GM18520 (cell line): ENCODE measurements at regions not wholly inside any gene's neighbourhood (a gene's known extent, or its start where the extent isn't known, plus 50 kb on each side); places are given as distances from the start of the nearest gene placed in this dataset.

Experiments used
- ATAC-seq: cut with Tn5 transposase; IDR thresholded peaks from one replicate; pipeline ENCODE4 v1.9.1; 2021; ENCODE audit not compliant: unreplicated experiment

- no peak for ATAC-seq
Observed at GRCh38 chr2:79453918-79454317, 58.9 kb upstream of the CTNNA2 start.

GRCh38 chr2:79452651-79453050, 60.2 kb upstream of the CTNNA2 start:
- no peak for ATAC-seq

DNA sequence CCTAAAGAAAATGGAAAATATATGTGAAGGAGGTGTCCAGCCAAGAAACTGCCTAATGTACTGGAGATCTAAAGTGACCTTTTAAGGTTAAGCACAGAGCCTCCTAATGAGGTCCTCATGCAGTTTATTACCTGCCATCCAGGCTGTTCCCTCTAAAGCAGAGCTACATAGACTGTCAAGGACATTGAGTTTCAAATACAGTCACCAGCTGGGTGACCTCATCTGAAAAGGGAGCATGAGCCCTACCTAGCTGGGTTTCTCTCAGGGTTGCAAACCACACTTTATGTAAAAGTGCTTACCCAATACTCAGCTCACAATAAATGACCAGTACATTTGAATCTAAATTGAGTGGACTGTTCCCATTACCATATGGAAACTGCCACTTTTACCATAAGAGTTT, 65.4 kb upstream of the CTNNA2 start:
- no peak for ATAC-seq

DNA sequence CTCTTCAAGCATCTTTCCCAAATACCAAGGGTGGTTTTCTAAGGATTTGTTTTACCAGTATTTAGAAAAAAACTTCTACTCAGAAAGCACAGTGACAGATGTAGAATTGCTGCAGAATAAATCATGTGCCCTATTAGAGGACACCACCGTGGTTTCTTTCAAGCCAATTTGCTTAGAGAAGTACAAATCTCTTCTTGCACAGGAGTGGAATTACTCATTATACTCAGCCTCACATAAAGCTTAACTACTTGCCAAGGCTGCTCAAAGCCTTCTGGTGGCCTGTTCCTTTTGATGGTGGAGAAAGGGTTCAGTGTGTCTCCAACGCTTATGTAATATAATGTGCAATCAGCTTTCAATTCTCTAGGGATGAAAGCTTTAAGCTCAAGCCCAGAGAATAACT, 66.5 kb upstream of the CTNNA2 start:
- ATAC-seq, result no peak

DNA sequence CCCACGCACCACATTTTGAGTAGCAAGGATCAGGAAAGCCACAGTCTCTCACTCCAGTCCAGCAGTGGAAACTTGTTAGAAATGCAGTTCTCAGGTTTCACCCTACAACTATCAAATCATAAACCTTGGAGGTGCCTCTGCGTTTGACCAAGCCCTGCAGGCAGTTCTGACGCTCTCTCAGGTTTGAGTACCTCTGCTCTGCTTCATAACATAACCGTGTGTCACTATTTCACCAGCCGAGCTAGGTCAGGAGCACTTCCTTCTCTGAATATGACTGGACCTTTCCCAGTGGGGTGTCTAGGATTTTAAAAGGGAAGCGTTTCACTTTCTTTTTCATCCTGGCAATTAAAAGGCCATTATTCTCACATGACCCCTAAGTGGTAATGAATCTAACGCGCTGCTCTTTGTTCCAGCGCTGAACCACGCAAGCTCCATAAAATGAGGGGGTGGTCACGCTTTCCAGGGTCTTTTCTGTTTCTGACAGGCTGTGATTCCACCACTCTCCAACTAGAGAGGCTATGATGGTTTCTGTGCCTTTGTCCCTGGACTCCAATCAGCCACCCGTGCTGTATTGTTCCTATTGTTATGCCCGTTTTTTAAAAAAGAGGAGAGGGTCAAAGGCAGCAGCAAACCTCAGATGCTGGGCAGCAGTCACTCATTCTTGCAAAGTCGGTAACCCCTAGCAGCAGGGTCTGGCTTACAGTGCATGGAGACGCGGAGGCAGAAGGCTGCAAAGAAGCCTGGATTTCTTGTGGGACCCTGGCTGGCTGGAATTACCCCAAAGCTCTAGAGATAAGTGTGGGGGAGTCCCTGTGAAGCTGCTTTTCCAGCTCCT, 75.2 kb upstream of the CTNNA2 start:
- ATAC-seq, result no peak

DNA sequence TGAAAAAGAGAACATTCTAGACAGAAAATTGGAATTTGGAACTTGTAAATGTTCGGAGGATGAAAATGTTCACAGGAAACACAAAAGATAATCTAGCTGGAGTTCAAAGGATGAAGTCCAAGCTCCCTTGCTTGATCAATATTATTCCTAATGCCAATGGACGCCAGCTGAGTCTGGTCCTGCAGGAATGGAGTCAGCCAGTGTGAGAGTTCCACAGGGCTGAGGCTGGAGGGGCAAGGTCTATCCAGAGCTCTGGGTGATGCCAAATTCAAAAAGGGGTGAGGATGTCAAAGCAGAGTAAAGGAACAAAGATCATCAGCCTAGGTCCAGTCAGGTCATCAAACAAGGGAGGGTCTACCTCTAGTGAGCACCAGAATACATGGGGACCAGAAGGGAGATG, 78.5 kb upstream of the CTNNA2 start:
- no peak for ATAC-seq

- ATAC-seq, result no peak
Observed at GRCh38 chr2:79432731-79433146, 80.1 kb upstream of the CTNNA2 start.

DNA sequence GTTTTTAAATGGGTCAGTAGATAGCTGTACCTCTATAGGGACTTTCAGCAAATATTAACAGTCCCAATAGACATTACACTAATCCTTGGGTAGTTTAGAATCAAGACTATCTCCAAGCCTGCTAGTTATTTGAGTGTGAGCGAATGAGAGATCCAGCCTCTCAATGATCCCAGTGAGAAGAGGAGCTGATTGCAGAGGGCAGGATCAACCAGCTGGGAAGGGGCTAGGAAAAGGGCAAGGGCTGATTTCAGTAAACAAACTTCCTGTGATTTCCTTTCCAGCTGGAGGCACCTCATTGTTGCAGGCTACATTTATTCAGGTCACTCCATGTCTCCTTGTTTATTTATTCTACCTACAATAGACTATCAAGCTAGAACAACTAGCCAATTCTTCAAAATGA, 84.1 kb upstream of the CTNNA2 start:
- no peak for ATAC-seq

DNA sequence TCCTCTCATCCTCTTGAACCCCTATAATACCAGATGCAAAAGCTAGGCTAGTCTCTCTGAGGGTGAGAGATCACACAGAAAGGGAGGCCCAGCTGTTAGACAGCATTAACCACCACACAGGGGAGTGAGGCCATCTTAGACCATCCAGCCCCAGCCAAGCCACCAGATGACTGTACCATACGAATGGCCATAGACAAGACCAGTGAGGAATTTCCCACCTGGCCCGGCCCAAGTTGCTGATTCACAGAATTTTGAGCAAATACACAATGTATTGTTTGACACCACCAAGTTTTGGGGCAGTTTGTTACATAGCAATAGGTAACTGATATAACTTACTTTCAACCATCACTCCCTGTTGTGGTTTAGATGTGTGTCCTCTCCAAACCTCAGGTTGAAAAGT, 98.2 kb upstream of the CTNNA2 start:
- ATAC-seq, result no peak

- ATAC-seq, result no peak
Observed at GRCh38 chr2:79394485-79394859, 118.4 kb upstream of the CTNNA2 start.

- no peak for ATAC-seq
Observed at GRCh38 chr2:79393806-79394484, 118.9 kb upstream of the CTNNA2 start.

DNA sequence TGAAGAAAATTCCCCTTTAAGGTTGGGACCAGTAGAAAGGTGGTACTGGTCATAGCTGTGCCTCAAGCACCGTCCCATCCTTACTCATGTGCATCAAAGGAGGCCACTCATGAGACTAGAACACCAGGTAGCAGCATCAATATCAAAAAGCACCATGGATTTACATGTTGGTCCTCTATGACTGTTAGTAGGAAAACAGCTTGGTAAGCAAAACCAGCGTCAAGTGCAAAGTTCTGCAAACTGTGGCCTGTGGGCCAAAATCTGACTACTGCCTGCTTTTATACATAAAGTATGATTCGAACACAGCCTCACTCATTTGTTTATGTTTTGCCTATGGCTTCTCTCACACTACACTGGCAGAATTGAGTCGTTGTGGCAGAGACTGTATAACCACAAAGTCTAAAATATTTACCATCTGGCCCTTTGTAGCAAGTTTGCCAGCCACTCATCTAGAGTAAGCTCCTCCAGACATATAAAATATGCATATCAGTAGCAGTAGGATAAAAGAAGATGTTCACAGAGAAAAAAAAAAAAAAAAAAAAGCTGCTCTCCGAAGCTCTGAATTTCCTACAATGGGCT, 119.7 kb upstream of the CTNNA2 start:
- no peak for ATAC-seq

GRCh38 chr2:79389481-79389880, 123.4 kb upstream of the CTNNA2 start:
- no peak for ATAC-seq

- no peak for ATAC-seq
Observed at GRCh38 chr2:79388024-79388423, 124.8 kb upstream of the CTNNA2 start.

GRCh38 chr2:79387431-79387830, 125.4 kb upstream of the CTNNA2 start:
- no peak for ATAC-seq

GRCh38 chr2:79383681-79384080, 129.2 kb upstream of the CTNNA2 start:
- ATAC-seq, result no peak

DNA sequence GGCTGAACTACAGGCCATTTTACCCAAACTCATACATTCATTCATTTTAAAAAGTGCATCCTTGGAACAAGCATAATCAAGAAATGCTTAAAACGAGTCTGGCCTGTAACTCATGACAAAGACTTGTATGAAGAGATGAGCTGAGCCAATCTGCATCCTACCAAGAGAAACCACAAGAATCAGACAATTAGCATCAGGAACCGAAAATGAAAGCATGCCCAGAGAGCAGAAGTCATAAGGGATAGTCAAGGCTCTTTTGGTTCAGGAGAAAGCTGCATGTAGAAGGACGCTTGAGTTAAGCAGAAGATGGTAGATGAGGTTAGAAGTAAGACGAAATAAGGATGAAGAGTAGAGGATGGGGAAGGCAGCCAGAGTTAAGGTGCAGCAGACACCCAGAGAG, 137.0 kb upstream of the CTNNA2 start:
- ATAC-seq, result no peak

DNA sequence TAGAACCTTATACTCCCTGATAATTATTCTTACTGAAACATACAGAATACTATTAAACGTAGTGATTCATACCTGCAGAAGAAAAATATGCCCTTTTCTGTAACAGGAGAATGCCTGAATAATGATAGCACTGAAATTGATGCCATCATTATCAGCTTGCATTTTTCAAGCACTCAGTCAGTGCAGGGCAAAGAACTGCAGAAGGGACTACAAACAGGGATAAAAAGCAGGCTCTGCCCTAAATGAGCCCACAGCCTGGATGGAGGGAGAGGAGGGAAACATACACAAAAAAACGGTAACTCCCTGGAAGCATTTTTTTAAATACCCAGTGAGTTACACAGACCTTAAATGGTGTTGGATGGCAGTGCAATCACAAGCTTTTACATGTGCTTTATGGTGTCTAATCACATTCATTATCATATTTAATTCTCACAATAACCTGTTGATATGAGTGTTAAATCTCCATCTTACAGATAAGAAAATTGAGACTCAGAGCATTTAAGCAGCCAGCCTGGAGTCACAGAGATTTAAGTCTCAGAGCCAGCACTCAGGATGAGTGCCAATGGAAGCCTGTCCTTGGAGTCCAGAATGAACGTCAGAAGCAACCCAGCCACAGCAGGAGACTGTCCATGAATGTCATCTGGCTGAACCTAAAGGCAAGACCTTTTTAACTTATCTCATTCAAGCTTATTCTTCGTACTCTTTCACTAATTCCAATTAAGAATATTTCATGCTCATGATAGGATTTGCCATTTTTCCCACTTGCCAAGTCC, 139.3 kb upstream of the CTNNA2 start:
- ATAC-seq, result no peak

DNA sequence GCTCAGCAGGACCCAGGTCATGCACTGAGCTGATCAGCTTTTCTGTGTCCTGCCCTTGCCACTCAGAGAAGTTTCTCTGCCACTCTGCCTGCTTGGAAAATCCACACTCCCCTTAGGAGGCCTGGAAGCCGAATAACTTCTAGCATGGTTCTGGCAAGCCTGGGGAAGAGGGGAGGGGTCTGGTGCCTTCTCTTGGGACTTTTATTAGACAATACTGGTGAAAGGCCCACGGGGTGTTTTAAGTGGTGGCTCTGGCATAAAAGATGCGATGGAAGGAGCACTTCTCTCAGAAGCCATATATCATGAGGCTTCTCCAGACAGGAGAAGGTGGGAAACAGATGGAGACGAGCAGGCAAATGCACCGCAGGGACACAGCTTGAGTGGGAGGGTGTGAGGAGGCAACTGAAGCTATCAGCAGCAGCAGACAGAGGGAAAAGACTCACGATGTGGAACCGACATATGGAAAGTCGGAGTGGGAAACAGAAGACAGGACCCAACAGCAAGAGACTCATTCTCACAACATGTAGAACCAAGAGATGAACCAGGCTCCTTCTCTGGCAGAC, 141.8 kb upstream of the CTNNA2 start:
- no peak for ATAC-seq

GRCh38 chr2:79369127-79369526, 143.7 kb upstream of the CTNNA2 start:
- no peak for ATAC-seq

DNA sequence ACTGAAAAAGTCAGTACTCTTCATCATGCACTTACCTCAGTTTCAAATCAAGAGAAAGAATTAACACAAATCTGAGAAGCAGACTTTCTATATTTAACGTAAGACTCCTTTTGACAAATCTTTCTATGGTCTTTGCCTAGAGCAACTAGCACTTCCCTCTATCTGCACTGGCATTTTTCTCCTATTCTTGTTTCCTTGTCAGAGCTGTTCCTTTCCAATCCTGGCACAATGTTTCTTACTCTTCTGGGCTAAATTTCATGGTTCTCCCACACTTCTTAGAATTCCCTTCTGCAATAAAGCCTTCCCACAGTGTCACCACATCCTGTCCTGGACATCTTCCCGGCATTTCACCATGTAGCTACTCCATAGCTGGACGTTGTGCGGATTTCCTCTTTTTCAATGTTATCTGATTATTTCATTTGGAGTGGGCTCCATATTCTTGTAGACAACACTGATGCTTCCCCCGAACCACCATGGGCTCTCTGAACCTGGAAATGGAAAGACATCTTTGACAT, 144.7 kb upstream of the CTNNA2 start:
- ATAC-seq, result no peak
